Limb (tissue), 2 donors: ENCODE measurements at regions not wholly inside any gene's neighbourhood (a gene's known extent, or its start where the extent isn't known, plus 50 kb on each side); places are given as distances from the start of the nearest gene placed in this dataset.
"Not testable (repeated sequence)": the region's sequence is repeated elsewhere in the genome, so short reads cannot be mapped to it uniquely, and the experiment has no call there.

ENCODE experiments used
- DNase-seq, 2 donors: peaks; one replicate each; pipeline ENCODE4 v3.0.0-alpha.2; 2016; ENCODE audit errors: extremely low spot score in 2 of 2

DNA sequence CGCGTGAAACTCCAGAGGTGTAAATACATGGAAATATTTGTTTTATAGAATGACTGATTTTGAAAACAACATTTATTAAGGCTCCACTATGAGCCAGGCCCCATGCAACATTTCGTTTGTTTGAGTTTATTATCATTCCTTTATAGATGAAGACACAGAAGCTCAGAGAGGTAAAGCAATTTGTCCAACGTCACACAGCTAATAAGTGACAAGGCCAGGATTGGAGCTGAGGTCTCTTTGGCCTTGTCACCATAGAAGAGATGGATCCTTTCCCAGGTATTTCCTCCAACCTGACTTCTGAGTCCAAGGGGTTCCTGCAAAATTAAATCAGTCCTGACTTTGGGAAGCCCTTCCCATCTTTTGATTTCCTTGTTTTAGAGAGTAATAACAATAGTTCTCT, 98.0 kb downstream of the SYF2 start:
- no peak for DNase-seq

DNA sequence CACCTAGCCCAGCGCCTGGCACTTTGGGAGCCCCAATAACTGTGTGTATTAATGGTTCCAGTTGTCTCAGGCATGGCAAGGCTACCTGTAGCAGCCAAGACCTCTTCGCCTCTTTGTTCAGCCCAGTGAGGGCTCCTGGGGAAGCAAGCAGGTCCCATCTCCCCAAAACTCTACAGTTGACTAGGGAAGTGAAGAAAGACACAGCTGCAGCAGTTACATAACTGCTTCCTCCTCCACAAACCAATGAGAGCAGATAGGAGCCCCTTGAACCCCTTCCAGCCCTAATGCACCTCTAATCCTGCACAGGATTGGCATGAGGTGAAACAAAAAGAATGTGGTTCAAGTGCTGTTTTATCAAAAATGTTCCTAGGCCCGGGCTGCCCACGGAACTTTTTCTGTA, 100.5 kb downstream of the SYF2 start:
- no peak for DNase-seq

DNA sequence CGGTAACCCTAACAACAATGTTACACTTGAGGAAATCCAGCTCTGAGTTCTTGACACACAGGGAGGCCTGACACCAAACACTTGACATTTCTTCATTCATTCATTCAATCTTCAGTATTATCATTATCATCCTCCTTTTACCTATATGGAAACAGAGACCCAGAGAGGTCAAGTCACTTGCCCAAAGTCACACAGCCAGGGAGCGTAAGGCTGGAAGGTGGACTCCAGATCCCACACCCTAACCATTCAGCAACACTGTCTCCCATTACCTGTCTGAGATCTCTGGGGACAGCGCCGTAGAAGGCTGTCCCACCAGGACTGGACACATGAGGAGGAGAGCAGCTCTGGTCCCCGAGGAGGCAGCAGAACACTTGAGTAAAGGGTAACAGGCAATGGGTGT, 101.4 kb downstream of the SYF2 start:
- no peak for DNase-seq

DNA sequence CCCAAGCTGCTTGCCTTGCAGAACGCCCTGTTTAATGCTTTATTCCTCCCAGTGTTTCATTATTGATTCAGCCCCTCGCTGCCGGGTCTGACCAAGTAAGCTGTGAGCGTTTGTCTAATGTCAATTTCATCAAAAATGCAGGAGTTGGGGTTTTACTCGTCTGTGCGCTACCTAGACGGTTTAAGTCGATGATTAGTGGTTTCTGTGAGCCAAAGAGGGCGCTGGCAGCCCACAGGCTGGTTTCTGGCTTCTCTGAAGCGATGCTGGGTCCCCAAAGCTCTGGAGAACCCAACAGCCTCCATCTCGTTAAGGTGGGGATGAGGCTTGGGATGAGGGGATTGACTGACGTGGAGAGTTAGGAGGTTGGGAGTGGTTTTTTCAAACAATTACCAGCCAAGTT, 102.9 kb downstream of the SYF2 start:
- DNase-seq = no peak

DNA sequence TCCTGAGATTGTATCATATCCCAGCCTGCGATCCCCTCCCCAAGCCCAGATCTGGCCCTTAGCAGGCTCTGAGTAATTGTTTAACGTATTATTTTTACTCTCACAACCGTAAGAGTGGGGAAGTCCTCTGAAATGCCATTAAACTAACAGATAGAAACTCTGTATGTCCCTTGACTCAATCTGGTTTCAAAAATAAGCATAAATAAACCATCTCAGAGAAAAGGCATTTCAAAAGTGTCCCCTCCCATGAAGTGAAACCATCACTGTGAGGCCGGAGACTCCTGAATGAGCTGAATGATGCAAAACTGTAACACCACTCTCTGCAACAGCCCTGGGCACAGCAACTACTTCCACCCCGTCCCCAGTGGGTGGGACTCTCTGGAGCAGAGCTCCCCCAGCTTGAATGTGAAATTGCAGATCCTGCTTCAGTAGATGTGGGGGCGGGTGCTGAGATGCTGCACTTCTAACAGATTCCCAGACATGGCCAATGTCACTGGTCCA, 104.1 kb downstream of the SYF2 start:
- DNase-seq = no peak

DNA sequence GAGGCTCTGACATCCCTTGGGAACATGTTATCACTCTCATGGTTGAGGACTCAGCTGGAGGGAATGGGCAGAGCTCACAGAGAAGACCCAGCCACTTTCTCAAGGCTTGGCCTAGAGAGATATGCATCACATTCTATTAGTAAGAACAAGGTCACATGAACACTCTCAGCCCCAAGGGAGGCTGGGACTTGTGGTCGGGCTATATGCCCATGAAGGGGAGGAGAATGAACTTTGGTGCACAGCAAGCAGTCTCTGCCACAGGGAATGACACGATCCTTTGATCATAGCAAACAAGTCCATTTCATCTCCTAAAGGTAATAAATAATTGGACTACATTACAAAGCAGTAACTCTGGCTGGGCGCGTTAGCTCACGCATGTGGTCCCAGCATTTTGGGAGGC, 105.7 kb downstream of the SYF2 start:
- DNase-seq = no peak

DNA sequence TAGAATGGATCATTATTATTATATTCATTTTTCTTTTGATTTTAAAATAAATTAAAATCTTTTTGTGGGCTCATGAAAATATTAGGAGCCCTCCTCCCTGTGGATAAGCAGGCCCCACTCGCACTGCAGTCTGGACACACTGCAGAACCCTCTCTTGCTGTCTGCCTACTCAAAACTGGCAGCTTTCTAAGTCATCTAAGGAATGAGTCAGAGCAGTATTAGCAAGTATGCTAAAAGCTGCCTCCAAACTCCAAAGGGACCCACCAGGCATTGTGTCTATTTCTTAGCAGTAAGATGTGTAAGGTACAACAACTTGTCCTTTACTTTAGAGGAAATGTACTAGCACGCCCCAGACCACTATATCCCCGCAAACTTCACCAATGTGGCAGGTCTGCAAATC, 108.8 kb downstream of the SYF2 start:
- DNase-seq = no peak

DNA sequence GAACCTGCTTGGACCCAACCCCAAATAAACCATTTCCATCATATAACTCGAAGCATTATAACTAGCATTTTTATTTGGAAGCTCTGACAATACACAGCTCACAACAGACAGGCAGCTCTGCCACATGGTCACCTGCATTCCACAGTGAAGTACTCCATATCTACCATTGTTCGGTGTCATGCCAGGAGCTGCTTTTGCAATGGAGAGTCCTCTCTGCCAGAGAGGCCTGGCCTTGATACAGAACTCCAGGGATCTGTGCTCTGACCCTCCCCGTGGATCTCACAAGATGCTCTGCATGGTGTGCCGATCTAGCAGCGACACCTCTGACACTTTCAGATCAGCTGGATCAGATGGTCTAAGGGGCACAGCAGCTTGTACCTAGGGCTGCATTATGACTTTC, 109.6 kb downstream of the SYF2 start:
- DNase-seq = no peak

DNA sequence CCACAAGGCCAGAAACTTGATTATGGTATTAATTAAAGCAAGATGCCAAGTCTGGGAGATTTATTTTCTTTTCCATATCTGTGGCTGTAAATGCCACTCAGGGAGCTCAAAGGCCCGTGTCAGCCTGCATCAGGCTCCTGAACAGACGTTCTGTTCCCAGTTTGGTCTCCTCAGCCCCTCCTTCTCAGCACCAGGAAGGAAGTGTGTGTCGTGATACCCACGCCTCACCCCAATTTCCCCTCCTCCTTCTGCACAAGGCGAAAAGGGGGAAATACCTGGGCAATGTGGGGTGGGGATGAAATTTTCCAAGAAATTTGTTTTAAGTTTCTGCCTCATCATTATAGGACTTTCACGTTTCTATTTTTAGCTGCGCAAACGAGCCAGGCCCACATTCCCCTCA, 112.0 kb downstream of the SYF2 start:
- DNase-seq = peak in 1 of 2 donors; percentile 50

DNA sequence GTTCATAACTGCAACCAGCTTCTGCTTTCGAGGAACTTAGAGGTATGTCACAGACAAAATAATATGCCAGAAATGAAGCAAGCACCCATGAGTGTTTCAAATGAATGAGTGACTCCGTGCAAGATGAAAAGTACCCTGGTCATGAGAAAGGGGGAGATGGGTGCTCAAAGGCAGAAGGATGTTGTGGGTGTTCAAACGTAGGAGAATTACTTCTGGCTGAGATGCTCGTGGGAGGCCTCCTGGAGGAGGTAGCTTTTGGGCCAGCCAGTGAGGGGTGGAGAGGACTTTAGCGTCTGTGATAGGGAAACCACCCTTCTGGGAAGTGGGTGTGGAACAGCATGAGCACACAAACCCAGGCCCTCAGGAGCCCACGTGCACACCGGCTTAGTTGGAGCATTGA, 113.8 kb downstream of the SYF2 start:
- DNase-seq = no peak

DNA sequence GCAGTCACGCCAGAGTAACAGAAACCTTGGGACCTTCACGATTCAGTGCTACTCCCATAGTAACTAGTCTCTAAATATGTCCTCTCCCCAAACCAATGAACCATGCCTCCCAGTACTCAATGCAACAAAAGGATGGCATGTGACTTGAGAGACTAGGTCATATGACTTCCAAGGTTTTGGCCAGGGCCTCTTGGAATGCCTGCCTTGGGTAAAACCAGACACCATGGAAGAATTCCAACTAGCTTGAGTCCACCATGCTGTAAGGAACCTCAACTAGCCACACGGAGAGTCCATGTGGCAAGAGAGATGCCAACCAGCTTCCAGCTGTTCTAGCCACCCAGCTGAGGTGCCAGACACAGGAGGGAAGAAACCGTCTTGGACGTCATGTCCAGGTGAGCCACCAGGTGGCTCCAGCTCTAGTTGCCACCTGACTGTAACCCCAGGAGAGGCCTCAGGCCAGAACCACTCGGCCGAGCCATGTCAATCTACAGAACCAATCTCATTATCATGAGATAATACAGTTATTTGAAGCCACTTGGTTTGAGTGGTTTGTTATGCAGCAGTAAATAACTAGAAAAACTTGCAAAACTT, 115.0 kb downstream of the SYF2 start:
- DNase-seq = no peak

DNA sequence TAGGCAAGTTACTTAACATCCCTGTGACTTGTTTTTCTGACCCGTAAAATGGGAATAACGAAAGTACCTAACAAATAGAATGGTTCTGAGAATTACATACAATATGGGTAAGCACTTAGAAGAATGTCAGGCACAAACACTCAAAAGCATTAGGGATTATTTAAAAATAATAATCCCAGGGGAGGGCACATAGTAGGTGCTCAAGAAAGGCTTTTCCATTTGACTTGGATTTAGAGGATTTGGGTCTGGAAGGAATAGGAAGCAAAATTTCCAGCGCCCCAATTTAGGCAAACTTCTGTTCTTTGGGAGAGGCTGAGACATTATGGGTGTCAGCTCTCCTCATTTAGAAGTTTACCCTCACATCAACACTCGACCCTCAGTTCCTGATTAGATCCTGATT, 115.5 kb downstream of the SYF2 start:
- no peak for DNase-seq

DNA sequence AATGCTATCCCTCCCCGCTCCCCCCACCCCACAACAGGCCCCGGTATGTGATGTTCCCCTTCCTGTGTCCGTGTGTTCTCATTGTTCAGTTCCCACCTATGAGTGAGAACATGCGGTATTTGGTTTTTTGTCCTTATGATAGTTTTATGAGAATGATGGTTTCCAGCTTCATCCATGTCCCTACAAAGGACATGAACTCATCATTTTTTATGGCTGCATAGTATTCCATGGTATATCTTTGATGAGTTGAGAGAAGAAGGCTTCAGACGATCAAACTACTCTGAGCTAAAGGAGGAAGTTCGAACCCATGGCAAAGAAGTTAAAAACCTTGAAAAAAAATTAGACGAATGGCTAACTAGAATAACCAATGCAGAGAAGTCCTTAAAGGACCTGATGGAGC, 116.2 kb downstream of the SYF2 start:
- DNase-seq = not testable (repeated sequence)

DNA sequence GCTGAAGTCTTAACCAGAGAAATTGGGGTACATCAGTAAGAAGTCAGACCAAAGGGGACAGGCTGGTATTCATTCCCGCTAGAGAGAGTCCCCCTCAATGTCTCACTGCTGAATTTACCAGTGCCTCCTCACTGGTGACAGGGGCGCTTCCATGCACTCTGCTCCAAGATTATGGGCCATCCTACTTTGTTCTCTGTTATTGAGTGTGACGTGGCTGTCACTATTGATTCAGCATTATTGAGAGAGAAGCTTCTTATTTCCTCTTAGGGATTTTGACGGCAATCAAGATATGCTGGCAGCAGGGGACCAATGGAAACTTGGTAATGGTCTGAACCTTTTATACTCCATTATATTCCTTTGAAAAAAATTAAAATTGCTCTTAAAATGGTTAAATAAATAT, 118.6 kb downstream of the SYF2 start:
- no peak for DNase-seq

DNA sequence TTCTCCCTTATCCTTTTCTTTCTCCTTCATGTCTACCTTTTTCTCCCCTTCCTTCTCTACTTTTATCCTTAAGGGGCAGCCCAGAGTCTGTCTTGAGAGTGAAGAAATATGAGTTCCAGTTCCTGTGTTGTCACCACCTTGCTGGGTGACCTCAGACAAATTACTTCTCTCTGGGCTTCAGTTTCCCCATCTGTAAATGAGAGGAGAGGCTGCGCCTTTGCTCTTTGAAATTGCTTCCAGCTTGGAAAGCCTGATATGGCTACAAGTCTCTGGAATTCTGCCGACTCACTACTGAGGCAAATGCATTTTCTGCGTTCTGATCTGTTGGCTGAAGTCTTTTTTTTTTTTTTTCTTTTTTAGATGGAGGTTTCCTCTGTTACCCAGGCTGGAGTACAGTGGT, 119.2 kb downstream of the SYF2 start:
- no peak for DNase-seq

DNA sequence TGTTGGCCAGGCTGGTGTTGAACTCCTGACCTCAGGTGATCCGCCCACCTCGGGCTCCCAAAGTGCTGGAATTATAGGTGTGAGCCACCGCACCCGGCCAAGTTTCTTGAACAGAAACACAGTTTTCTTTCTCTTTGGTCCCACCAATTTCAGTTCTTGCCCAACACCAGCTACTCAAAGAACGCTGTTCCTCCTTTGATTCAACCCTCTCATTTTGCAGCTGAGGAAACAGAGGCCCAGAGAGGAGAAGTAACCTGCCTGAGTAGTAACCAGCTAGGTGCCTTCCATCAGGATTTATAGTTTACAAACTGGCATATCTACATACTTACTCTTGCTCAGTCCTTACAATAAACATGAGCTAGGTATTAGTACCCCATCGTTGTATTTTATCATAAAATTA, 119.9 kb downstream of the SYF2 start:
- no peak for DNase-seq

DNA sequence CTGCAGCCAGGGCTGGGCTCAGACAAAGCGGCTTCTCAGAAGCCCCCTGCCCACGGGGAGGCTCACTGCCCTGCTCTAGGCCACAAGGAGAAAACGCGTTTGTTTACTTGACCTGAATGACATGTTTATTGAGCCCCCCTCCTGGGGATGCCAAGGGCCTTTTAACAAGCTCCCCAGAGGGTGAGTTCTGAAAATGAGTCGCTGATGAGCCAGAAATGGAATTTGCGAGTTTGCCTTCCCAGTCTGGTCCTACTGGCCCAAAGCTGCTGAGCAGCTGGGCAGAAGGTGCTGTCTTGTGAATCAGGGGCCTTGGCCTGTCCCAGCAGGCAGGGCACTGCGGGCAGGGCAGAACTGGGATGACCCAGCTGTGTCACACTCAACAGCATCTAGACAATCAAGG, 120.6 kb downstream of the SYF2 start:
- no peak for DNase-seq

DNA sequence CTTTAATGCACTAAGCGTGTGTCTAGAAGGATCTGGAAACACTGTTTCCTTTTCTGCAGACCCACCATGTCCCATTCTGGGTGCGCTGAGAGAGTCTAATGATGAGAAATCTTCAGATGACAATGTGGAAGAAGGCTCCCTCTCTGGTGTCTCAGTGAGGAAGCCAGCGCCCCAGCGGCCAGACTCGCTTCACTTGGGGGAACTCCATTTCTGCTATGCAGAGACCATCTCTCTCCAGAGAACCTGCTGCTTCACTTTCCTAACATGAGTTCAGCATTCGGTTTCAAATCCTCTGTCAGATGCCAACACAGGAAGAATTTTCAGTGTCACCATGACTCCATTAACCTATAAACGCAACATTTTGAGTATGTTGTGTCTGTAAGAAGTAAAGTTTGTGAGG, 121.8 kb downstream of the SYF2 start:
- DNase-seq = no peak

DNA sequence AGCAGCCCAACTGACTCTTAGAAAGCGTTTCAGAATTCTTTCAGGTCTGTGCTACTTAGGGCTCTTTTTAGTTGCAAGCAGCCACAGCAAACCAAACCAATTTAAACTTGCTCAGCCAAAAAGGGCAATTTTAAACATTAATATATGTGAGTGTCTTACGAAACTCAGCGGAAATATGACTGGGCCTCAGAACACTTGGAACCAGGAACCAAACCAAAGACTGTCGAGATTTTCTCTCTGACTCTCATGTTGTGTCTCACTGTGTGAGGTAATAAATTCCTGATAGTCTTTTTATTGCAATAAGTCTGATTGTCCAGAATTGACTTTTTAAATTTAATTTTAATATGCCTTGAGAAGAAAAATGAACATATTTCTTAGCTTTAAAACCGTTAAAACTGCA, 122.3 kb downstream of the SYF2 start:
- DNase-seq = no peak

DNA sequence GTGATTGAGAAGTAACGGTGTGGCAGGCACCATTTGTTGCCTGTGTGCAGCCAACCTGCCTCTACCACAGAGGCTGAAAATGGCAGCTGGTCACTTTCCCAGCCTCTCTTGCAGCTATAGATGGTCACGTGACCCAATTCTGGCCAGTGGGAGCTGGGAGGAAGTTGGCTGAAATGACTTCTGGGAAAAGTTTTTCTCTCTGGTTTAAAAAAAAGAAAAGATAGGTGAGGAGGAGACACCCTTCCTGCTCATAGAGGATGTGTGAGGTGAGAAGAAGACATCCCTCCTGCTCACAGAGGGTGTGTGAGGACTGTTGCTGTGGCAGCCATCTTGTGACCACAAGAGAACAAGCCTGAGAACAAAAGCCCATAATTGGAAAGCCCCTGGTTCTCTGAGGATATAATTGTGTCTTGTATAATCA, 122.8 kb downstream of the SYF2 start:
- DNase-seq = no peak

DNA sequence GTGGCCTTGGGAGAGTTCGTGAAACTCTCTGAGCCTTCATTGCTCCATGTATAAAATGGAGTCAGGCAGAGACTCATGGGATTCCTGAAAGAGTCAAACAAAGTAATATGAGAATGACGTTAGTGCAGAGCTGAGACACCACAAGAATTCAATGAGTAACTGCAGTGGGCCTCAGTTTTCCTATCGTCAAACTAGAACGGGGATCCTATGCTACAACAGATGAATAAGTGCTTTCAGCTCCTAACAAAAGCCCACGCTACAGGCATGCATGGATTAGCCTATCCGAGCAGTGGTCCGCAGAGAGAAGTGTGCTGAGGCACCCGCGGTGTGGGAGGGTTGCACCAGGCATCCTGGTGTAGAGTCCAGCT, 124.7 kb downstream of the SYF2 start:
- no peak for DNase-seq

DNA sequence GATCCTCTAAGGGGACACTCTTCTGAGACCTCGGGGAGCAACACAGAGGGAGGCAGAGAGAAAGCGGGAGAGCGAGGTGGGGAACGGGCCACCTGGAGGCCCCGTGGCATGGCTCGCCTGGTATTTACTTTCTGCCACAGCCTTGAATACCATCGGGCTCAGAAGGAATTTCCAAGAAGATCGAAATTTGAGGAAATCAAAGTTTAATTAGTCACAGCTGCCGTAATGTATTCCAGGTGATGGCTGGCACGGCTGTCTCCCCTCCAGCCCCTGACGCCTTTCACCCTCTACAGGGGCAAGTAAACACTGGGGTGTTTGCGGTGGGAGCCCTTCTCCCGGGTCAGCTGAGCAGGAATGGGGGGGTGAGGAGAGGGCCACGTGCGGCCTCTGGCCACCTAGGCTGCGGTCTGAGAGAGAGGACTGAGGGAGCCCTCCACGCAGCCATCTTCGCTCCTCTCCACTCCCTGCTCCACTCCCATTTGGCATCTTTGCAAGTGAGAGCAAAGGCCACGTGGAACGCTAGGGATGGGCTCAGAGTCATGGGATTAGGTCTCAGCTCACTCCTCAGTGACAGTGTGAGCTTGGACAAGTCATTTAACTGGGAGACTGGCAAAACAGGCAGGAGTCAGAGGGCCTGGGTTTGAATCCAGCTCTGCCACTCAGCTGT, 125.2 kb downstream of the SYF2 start:
- DNase-seq = no peak

DNA sequence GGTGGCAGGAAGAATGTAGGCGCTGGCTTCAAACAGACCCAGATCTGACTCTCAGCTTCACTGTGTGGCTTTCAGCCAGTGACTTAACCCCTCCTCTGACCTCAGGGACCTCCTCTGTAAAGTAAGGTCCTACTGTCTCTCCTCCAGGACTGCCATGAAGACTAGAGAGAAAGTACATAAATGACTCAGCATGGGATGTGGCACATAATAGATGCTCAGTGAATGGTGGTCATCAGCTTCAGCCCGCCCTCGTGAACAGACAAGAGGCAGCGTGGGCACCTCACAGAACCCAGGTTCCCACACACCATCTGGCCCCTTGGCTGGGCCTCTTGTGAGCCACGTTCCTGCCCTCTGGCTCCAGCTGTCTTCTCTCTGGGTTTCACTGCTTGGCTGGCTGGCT, 126.0 kb downstream of the SYF2 start:
- no peak for DNase-seq

DNA sequence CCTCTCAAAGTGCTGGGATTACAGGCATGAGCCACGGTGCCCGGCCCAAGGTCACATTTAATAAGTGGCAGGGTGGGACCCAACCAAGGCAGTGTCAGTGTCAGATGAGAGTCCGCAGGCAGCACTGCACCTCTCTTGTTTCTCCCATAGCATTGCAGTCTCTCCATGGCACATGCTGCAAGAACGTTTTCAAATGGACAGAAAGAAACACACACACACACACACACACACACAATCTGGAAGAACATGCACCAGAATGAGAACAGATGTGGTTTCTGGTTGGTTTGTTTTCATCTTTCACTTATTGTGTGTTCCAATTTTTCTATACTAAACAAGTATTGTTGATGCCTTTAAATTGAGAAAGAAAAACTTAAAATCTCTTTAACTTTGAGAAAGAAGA, 126.5 kb downstream of the SYF2 start:
- no peak for DNase-seq
